SJCRH30 (cell line): ENCODE measurements at regions not wholly inside any gene's neighbourhood (a gene's known extent, or its start where the extent isn't known, plus 50 kb on each side); places are given as distances from the start of the nearest gene placed in this dataset.

Source experiments
- DNase-seq, 2 experiments: peaks; one replicate each; pipeline ENCODE4 v3.0.0-alpha.2; 2015 to 2020
- H3K27ac ChIP-seq: fragments of 250-450 bp; sonication (Bioruptor Pico); 2 replicates; pipeline ENCODE4 v1.5.1; 2020; ENCODE audit warnings: mild to moderate bottlenecking, moderate library complexity
- H3K27me3 ChIP-seq: fragments of 250-450 bp; sonication (Bioruptor Pico); 2 replicates; pipeline ENCODE4 v1.5.1; 2020; ENCODE audit warnings: mild to moderate bottlenecking, moderate library complexity
- H3K36me3 ChIP-seq: fragments of 250-450 bp; sonication (Bioruptor Pico); 2 replicates; pipeline ENCODE4 v1.5.1; 2020; ENCODE audit warnings: mild to moderate bottlenecking, moderate library complexity
- H3K4me1 ChIP-seq: fragments of 250-450 bp; sonication (Bioruptor Pico); 2 replicates; pipeline ENCODE4 v1.5.1; 2020; ENCODE audit warnings: mild to moderate bottlenecking, moderate library complexity
- H3K4me3 ChIP-seq: fragments of 250-450 bp; sonication (Bioruptor Pico); 2 replicates; pipeline ENCODE4 v1.5.1; 2020; ENCODE audit warnings: mild to moderate bottlenecking, moderate library complexity
- H3K9me3 ChIP-seq: fragments of 250-450 bp; sonication (Bioruptor Pico); replicated peaks from 2 replicates; pipeline ENCODE4 v1.5.1; 2020; ENCODE audit warnings: mild to moderate bottlenecking, moderate library complexity

GRCh38 chr2:65877331-65878010 lies 445.1 kb upstream of the SPRED2 start:
- Histone ChIP-seq H3K9me3 (no peaks in the 10 kb centered on the region), H3K36me3 (no peaks in the 10 kb centered on the region), H3K27me3 (peaks cover 4% of the 10 kb centered on the region; the same call in 1 of the 2 replicates), H3K4me1 (no peaks in the 10 kb centered on the region), H3K27ac (no peak overlapping the region), H3K4me3 (no peak overlapping the region)
- no peak for DNase-seq

- Histone ChIP-seq H3K4me3 (no peak overlapping the region), H3K4me1 (no peaks in the 10 kb centered on the region), H3K27ac (no peak overlapping the region), H3K36me3 (no peaks in the 10 kb centered on the region), H3K27me3 (peaks cover 5% of the 10 kb centered on the region; the same call in 1 of the 2 replicates), H3K9me3 (no peaks in the 10 kb centered on the region)
- no peak for DNase-seq
These were observed 443.7 kb upstream of the SPRED2 start for GRCh38 chr2:65876114-65876513.

GRCh38 chr2:65870826-65871225 lies 438.4 kb upstream of the SPRED2 start:
- H3K9me3 ChIP-seq = no peaks in the 10 kb centered on the region
- H3K36me3 ChIP-seq = no peaks in the 10 kb centered on the region
- H3K27ac ChIP-seq = no peak overlapping the region

GRCh38 chr2:65869296-65869695 lies 436.9 kb upstream of the SPRED2 start:
- peaks cover 3% of the 10 kb centered on the region; the same call in 1 of the 2 replicates for H3K27me3 ChIP-seq
- H3K4me1 ChIP-seq = no peaks in the 10 kb centered on the region
- DNase-seq = peak in 1 of 2 experiments; percentile 20
- no peak overlapping the region for H3K27ac ChIP-seq
- H3K9me3 ChIP-seq = no peaks in the 10 kb centered on the region
- no peak overlapping the region for H3K4me3 ChIP-seq
- no peaks in the 10 kb centered on the region for H3K36me3 ChIP-seq

More at GRCh38 chr2:65870826-65871225, 438.4 kb upstream of the SPRED2 start:
- H3K4me1 ChIP-seq = no peaks in the 10 kb centered on the region
- no peak overlapping the region for H3K4me3 ChIP-seq
- DNase-seq = no peak
- H3K27me3 ChIP-seq = peaks cover 8% of the 10 kb centered on the region; the same call in 1 of the 2 replicates

- H3K36me3 ChIP-seq = no peaks in the 10 kb centered on the region
- no peak overlapping the region for H3K27ac ChIP-seq
- H3K27me3 ChIP-seq = peaks cover 3% of the 10 kb centered on the region; the same call in 1 of the 2 replicates
- no peak overlapping the region for H3K4me3 ChIP-seq
- DNase-seq = no peak
- no peaks in the 10 kb centered on the region for H3K9me3 ChIP-seq
- H3K4me1 ChIP-seq = no peaks in the 10 kb centered on the region
These were observed 435.8 kb upstream of the SPRED2 start for GRCh38 chr2:65868177-65868576.

GRCh38 chr2:65867446-65867845 lies 435.0 kb upstream of the SPRED2 start:
- Histone ChIP-seq H3K36me3 (no peaks in the 10 kb centered on the region), H3K4me1 (no peaks in the 10 kb centered on the region), H3K27ac (no peak overlapping the region), H3K9me3 (no peaks in the 10 kb centered on the region), H3K4me3 (no peak overlapping the region), H3K27me3 (peaks cover 3% of the 10 kb centered on the region; the same call in 1 of the 2 replicates)
- no peak for DNase-seq

- Histone ChIP-seq H3K9me3 (no peaks in the 10 kb centered on the region), H3K27me3 (peaks cover 3% of the 10 kb centered on the region; the same call in 1 of the 2 replicates), H3K4me3 (no peak overlapping the region), H3K36me3 (no peaks in the 10 kb centered on the region), H3K27ac (no peak overlapping the region), H3K4me1 (no peaks in the 10 kb centered on the region)
- DNase-seq = no peak
These were observed 433.7 kb upstream of the SPRED2 start for GRCh38 chr2:65866148-65866547.

GRCh38 chr2:65864619-65865018 lies 432.2 kb upstream of the SPRED2 start:
- no peak overlapping the region for H3K4me3 ChIP-seq
- no peak overlapping the region for H3K27ac ChIP-seq
- H3K36me3 ChIP-seq = no peaks in the 10 kb centered on the region
- DNase-seq = no peak
- no peaks in the 10 kb centered on the region for H3K9me3 ChIP-seq
- H3K27me3 ChIP-seq = peaks cover 3% of the 10 kb centered on the region; the same call in 1 of the 2 replicates
- H3K4me1 ChIP-seq = no peaks in the 10 kb centered on the region

GRCh38 chr2:65863713-65864112 lies 431.3 kb upstream of the SPRED2 start:
- no peak for DNase-seq
- Histone ChIP-seq H3K4me3 (no peak overlapping the region), H3K27me3 (peaks cover 3% of the 10 kb centered on the region; the same call in 1 of the 2 replicates), H3K36me3 (no peaks in the 10 kb centered on the region), H3K27ac (no peak overlapping the region), H3K4me1 (no peaks in the 10 kb centered on the region), H3K9me3 (no peaks in the 10 kb centered on the region)

GRCh38 chr2:65856928-65857327 lies 424.5 kb upstream of the SPRED2 start:
- no peaks in the 10 kb centered on the region for H3K9me3 ChIP-seq
- DNase-seq = no peak
- peaks cover 8% of the 10 kb centered on the region; the same call in 1 of the 2 replicates for H3K27me3 ChIP-seq
- no peak overlapping the region for H3K4me3 ChIP-seq
- H3K4me1 ChIP-seq = no peaks in the 10 kb centered on the region
- no peak overlapping the region for H3K27ac ChIP-seq
- no peaks in the 10 kb centered on the region for H3K36me3 ChIP-seq

GRCh38 chr2:65856423-65856822 lies 424.0 kb upstream of the SPRED2 start:
- H3K27ac ChIP-seq = no peak overlapping the region
- peaks cover 8% of the 10 kb centered on the region; the same call in 1 of the 2 replicates for H3K27me3 ChIP-seq
- H3K4me1 ChIP-seq = no peaks in the 10 kb centered on the region
- no peak for DNase-seq
- no peaks in the 10 kb centered on the region for H3K36me3 ChIP-seq
- H3K9me3 ChIP-seq = no peaks in the 10 kb centered on the region
- H3K4me3 ChIP-seq = no peak overlapping the region

- Histone ChIP-seq H3K4me3 (no peak overlapping the region), H3K9me3 (no peaks in the 10 kb centered on the region), H3K4me1 (no peaks in the 10 kb centered on the region), H3K27ac (no peak overlapping the region), H3K27me3 (peaks cover 16% of the 10 kb centered on the region), H3K36me3 (no peaks in the 10 kb centered on the region)
- no peak for DNase-seq
These were observed 418.3 kb upstream of the SPRED2 start for GRCh38 chr2:65850695-65851094.

GRCh38 chr2:65846989-65847678 lies 414.7 kb upstream of the SPRED2 start:
- peaks cover 10% of the 10 kb centered on the region for H3K27me3 ChIP-seq
- H3K4me1 ChIP-seq = no peaks in the 10 kb centered on the region
- H3K9me3 ChIP-seq = no peaks in the 10 kb centered on the region
- H3K36me3 ChIP-seq = no peaks in the 10 kb centered on the region
- H3K27ac ChIP-seq = no peak overlapping the region
- no peak for DNase-seq
- no peak overlapping the region for H3K4me3 ChIP-seq

- Histone ChIP-seq H3K4me1 (no peaks in the 10 kb centered on the region), H3K4me3 (no peak overlapping the region), H3K9me3 (no peaks in the 10 kb centered on the region), H3K36me3 (no peaks in the 10 kb centered on the region), H3K27ac (no peak overlapping the region), H3K27me3 (peaks cover 10% of the 10 kb centered on the region)
- DNase-seq = no peak
These were observed 413.2 kb upstream of the SPRED2 start for GRCh38 chr2:65845442-65846182.

GRCh38 chr2:65842104-65842503 lies 409.7 kb upstream of the SPRED2 start:
- Histone ChIP-seq H3K36me3 (no peaks in the 10 kb centered on the region), H3K27me3 (peaks cover 5% of the 10 kb centered on the region), H3K27ac (no peak overlapping the region), H3K4me1 (no peaks in the 10 kb centered on the region), H3K9me3 (no peaks in the 10 kb centered on the region), H3K4me3 (no peak overlapping the region)
- no peak for DNase-seq
